HepG2 (cell line): ENCODE measurements at regions not wholly inside any gene's neighbourhood (a gene's known extent, or its start where the extent isn't known, plus 50 kb on each side); places are given as distances from the start of the nearest gene placed in this dataset.
A peak's percentile ranks its signal among the peaks of the same experiment; 100 is the strongest.

ENCODE experiments used
- ATAC-seq: fragments of 200-7000 bp; cut with Tn5 transposase; 3 replicates; pipeline ENCODE4 v1.9.1; 2020; ENCODE audit warnings: mild to moderate bottlenecking, moderate library complexity
- BruUV-seq: library from RNA; stranded (reverse); fragments of 400-500 nt; replicated peaks from 2 replicates; lab custom pipeline; 2021; lab: Mats Ljungman, UMichigan
- CTCF ChIA-PET: fragments of 300-600 bp; formaldehyde crosslinking; extraction: SDS; loops from one replicate; lab custom pipeline; 2021; ENCODE audit warnings: low total read pairs, inconsistent platforms, low intra/inter-chr PET ratio; lab: Yijun Ruan, JAX
- POLR2A ChIA-PET: fragments of 350-600 bp; sonication (Branson Sonifier 250); formaldehyde crosslinking; loops from one replicate; lab custom pipeline; 2020; ENCODE audit warnings: antibody characterized with exemption, inconsistent platforms; lab: Yijun Ruan, JAX
- DNase-seq: peaks from one replicate; pipeline ENCODE4 v3.0.0-alpha.2; 2015; ENCODE audit warnings: low spot score
- FAIRE-seq: peaks from 3 replicates; lab custom pipeline; 2011; peaks lifted over from hg19 to GRCh38; lab: Jason Lieb, UNC
- H2AFZ ChIP-seq: one replicate; pipeline ENCODE4 v1.6.1; 2011; ENCODE audit warnings: low read length, inconsistent platforms
- H3K27ac ChIP-seq: fragments of 300-600 bp; 3 replicates; pipeline ENCODE4 v1.8.0; 2011; ENCODE audit warnings: mixed run types, mild to moderate bottlenecking, mixed read lengths, low read length, inconsistent platforms; ENCODE audit not compliant: insufficient read depth; ENCODE audit errors: extremely low read length
- H3K27me3 ChIP-seq, 2 experiments: fragments of 200-600 bp in 1 of 2; 2 replicates in 1 of 2; 3 replicates in 1 of 2; pipeline versions ENCODE4 v1.6.0 to v1.8.0; 2011; ENCODE audit warnings: low read length in 2 of 2, mild to moderate bottlenecking in 2 of 2, moderate library complexity in 2 of 2, inconsistent platforms in 1 of 2; ENCODE audit not compliant: insufficient read depth in 2 of 2, control insufficient read depth in 1 of 2
- H3K36me3 ChIP-seq, 2 experiments: fragments of 200-600 bp in 1 of 2; replicated peaks in 1 of 2; 2 replicates in 1 of 2; 3 replicates in 1 of 2; pipeline versions ENCODE4 v1.5.1 to v1.8.0; 2011; ENCODE audit warnings: low read length in 2 of 2, inconsistent platforms in 1 of 2; ENCODE audit not compliant: insufficient read depth in 2 of 2, control insufficient read depth in 1 of 2
- H3K4me1 ChIP-seq: 2 replicates; pipeline ENCODE4 v1.5.1; 2012; ENCODE audit warnings: low read length, inconsistent platforms; ENCODE audit not compliant: insufficient read depth
- H3K4me2 ChIP-seq: 2 replicates; pipeline ENCODE4 v1.6.0; 2011; ENCODE audit warnings: low read depth, low read length, inconsistent platforms
- H3K4me3 ChIP-seq, 3 experiments: fragments of 200-600 bp in 1 of 3; sonication (generic), shearing (Covaris generic) in 1 of 3; replicated peaks in 1 of 3; 2 replicates each; pipeline ENCODE4 v1.5.1; 2011 to 2016; ENCODE audit warnings: low read length in 3 of 3, inconsistent platforms in 2 of 3, low read depth in 2 of 3, mild to moderate bottlenecking in 2 of 3, control low read depth in 1 of 3, mixed read lengths in 1 of 3; ENCODE audit not compliant: insufficient read depth in 1 of 3
- H3K79me2 ChIP-seq: one replicate; pipeline ENCODE4 v1.6.1; 2011; ENCODE audit warnings: low read length, inconsistent platforms; ENCODE audit not compliant: insufficient read depth
- H3K9ac ChIP-seq: 2 replicates; pipeline ENCODE4 v1.6.0; 2011; ENCODE audit warnings: mild to moderate bottlenecking, low read depth, low read length, inconsistent platforms; ENCODE audit not compliant: insufficient read depth
- H3K9me3 ChIP-seq: 2 replicates; pipeline ENCODE4 v1.5.1; 2012; ENCODE audit warnings: mild to moderate bottlenecking, low read length
- H4K20me1 ChIP-seq: 2 replicates; pipeline ENCODE4 v1.6.0; 2011; ENCODE audit warnings: inconsistent platforms, mild to moderate bottlenecking, low read length, moderate library complexity; ENCODE audit not compliant: insufficient read depth
- ATF7 ChIP-seq, 2 experiments: fragments of 450-650 bp in 1 of 2; sonication (generic) in 1 of 2; formaldehyde crosslinking in 1 of 2; IDR thresholded peaks; 2 replicates each; pipeline versions ENCODE4 v1.4.0 to v1.6.1; 2016 to 2020; ENCODE audit warnings: antibody characterized with exemption in 1 of 2, mild to moderate bottlenecking in 1 of 2, missing genetic modification reagents in 1 of 2
- CREB1 ChIP-seq, 2 experiments: fragments of 450-650 bp in 1 of 2; IDR thresholded peaks; 2 replicates each; pipeline ENCODE4 v1.6.1; 2016 to 2017; ENCODE audit warnings: control low read depth in 1 of 2, mild to moderate bottlenecking in 1 of 2, missing compliant biosample characterization in 1 of 2, missing genetic modification characterization in 1 of 2
- ELF4 ChIP-seq: sonication (generic); formaldehyde crosslinking; IDR thresholded peaks from 2 replicates; pipeline ENCODE4 v1.5.0; 2020; ENCODE audit warnings: missing genetic modification reagents, mild to moderate bottlenecking, moderate library complexity, borderline replicate concordance
- HBP1 ChIP-seq: IDR thresholded peaks from 2 replicates; pipeline ENCODE4 v1.6.1; 2016; ENCODE audit warnings: low read depth, control low read depth
- MLX ChIP-seq: IDR thresholded peaks from 2 replicates; pipeline ENCODE4 v1.6.1; 2016
- PRDM15 ChIP-seq: sonication (generic); formaldehyde crosslinking; IDR thresholded peaks from 2 replicates; pipeline ENCODE4 v1.4.0; 2020; ENCODE audit warnings: missing genetic modification reagents
- RERE ChIP-seq: IDR thresholded peaks from 2 replicates; pipeline ENCODE4 v1.6.1; 2016; ENCODE audit warnings: low read depth, missing genetic modification reagents, missing compliant biosample characterization
- ZNF263 ChIP-seq: sonication (generic); formaldehyde crosslinking; IDR thresholded peaks from 2 replicates; pipeline ENCODE4 v1.4.0; 2020; ENCODE audit warnings: missing genetic modification reagents
- ZNF432 ChIP-seq: sonication (generic); formaldehyde crosslinking; IDR thresholded peaks from 2 replicates; pipeline ENCODE4 v1.5.0; 2020; ENCODE audit warnings: missing genetic modification reagents, mild to moderate bottlenecking, borderline replicate concordance
- ZNF460 ChIP-seq: sonication (generic); formaldehyde crosslinking; IDR thresholded peaks from 2 replicates; pipeline ENCODE4 v1.5.1; 2020; ENCODE audit warnings: missing genetic modification reagents, mild to moderate bottlenecking, borderline replicate concordance
- ZNF737 ChIP-seq: sonication (generic); formaldehyde crosslinking; IDR thresholded peaks from 2 replicates; pipeline ENCODE4 v1.5.0; 2020; ENCODE audit warnings: missing genetic modification reagents, mild to moderate bottlenecking, borderline replicate concordance
- ZNF891 ChIP-seq: sonication (generic); formaldehyde crosslinking; IDR thresholded peaks from 2 replicates; pipeline ENCODE4 v1.5.0; 2020; ENCODE audit warnings: mild to moderate bottlenecking, missing genetic modification reagents
- WGBS: methylation state at CpG from one replicate; pipeline ENCODE4 v1.1.6; 2017; ENCODE audit warnings: low lambda C conversion rate; 5-methylcytosine and 5-hydroxymethylcytosine counted together
- in situ Hi-C: cut with HindIII; loops from 2 replicates; pipeline ENCODE4 v1.10.0; 2017; ENCODE audit warnings: low pct_unique_long_range_greater_than_20kb; ENCODE audit not compliant: extremely low pct_ligation_motif_present
- intact Hi-C: fragments of 100-400 bp; cut with micrococcal nuclease; formaldehyde crosslinking; loops from one replicate; pipeline ENCODE4 v1.10.0; 2022; ENCODE audit not compliant: unreplicated experiment

- no peaks in the 10 kb centered on the region for H3K9me3 ChIP-seq
- no peak overlapping the region for H3K4me2 ChIP-seq
- WGBS: 25% methylated on average over 2 of the region's 2 CpGs
- intact Hi-C loops: no loop called here
- no peaks in the 10 kb centered on the region for H3K79me2 ChIP-seq
- H3K27ac ChIP-seq: no peak overlapping the region
- H3K36me3 ChIP-seq: no peaks in the 10 kb centered on the region
- H2AFZ ChIP-seq: no peak overlapping the region
- in situ Hi-C loops: no loop called here
- H3K27me3 ChIP-seq: no peaks in the 10 kb centered on the region
- no peaks in the 10 kb centered on the region for H3K4me1 ChIP-seq
- no peaks in the 10 kb centered on the region for H4K20me1 ChIP-seq
- no peak overlapping the region for H3K9ac ChIP-seq
- no peak for DNase-seq
- ChIA-PET POLR2A (no interaction called here), CTCF (no interaction called here)
- no peak for ATAC-seq
- H3K4me3 ChIP-seq: no peak overlapping the region
- TF ChIP-seq HBP1 (CRISPR knock-in tag) (no peak), ZNF891 (no peak), CREB1 (IDR thresholded peaks at IDR 0.05) (peak; percentile 97), CREB1 (CRISPR knock-in tag; IDR thresholded peaks at IDR 0.05) (no peak), ZNF737 (CRISPR knock-in tag) (no peak), ZNF460 (CRISPR knock-in tag) (no peak), MLX (CRISPR knock-in tag) (no peak), RERE (no peak), ATF7 (IDR thresholded peaks at IDR 0.05) (peak; percentile 100), ATF7 (CRISPR knock-in tag; IDR thresholded peaks at IDR 0.05) (no peak), ZNF263 (CRISPR knock-in tag) (no peak), ELF4 (no peak), PRDM15 (CRISPR knock-in tag) (no peak), ZNF432 (CRISPR knock-in tag) (no peak)
- BruUV-seq: no TSS peak
- FAIRE-seq: no peak
Measured at GRCh38 chr6:112428477-112428876, 81.3 kb downstream of the RFPL4B start.
